Right lobe of liver (tissue), 4 donors: ENCODE measurements at regions not wholly inside any gene's neighbourhood (a gene's known extent, or its start where the extent isn't known, plus 50 kb on each side); places are given as distances from the start of the nearest gene placed in this dataset.

Experiments
- POLR2A ChIP-seq: fragments of 450-650 bp; IDR thresholded peaks from one replicate; pipeline ENCODE4 v1.6.1; 2017; ENCODE audit warnings: antibody characterized with exemption, mild to moderate bottlenecking
- TF ChIP-seq, protein P1 (sequence below), 4 donors: fragments of 200-600 bp in 3 of 4; fragments of 450-650 bp in 1 of 4; IDR thresholded peaks; one replicate each; pipeline versions ENCODE4 v1.5.1 to v1.8.0; 2016 to 2022; ENCODE audit warnings: antibody characterized with exemption in 4 of 4, mild to moderate bottlenecking in 2 of 4
- donor health status: DM: no; HTN: no; CAD: no.
- donor health status: DM: no; HTN: no; CAD: no.
- donor health status: DM: no; HTN: yes; CAD: no.

DNA sequence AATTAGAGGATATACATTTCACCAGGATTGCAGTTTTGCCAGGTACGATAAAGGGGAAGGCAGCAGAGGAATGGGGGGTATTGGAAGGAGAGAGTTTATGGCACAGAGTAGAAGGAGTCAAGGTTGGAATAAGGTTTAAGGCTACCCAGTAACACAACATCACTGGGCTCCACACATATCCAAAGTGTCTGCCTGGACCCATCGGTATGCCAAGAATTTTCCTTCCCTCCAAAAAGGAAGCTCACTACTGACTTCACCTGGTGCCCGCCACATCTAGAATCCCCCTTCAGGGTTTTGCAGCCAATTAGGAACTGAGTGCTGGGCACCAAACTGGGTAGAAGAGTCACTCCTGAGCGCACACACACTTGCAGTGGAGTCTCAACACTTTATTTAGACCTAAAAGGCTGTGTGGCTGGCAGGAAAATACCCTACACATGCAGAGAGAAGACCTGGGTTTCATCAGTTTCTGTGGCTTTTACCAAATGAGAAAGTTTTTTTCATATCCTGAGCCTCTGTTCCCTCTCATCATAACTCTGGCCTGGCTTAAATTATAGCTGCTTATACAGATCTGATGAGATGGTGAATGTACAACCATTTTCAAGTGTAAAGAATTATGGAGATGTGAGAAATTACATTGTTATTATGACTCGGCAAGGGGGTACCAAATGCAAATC is 190.8 kb upstream of the LPP start:
- TF ChIP-seq, protein P1, sequence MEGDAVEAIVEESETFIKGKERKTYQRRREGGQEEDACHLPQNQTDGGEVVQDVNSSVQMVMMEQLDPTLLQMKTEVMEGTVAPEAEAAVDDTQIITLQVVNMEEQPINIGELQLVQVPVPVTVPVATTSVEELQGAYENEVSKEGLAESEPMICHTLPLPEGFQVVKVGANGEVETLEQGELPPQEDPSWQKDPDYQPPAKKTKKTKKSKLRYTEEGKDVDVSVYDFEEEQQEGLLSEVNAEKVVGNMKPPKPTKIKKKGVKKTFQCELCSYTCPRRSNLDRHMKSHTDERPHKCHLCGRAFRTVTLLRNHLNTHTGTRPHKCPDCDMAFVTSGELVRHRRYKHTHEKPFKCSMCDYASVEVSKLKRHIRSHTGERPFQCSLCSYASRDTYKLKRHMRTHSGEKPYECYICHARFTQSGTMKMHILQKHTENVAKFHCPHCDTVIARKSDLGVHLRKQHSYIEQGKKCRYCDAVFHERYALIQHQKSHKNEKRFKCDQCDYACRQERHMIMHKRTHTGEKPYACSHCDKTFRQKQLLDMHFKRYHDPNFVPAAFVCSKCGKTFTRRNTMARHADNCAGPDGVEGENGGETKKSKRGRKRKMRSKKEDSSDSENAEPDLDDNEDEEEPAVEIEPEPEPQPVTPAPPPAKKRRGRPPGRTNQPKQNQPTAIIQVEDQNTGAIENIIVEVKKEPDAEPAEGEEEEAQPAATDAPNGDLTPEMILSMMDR (IDR thresholded peaks at IDR 0.05) = no peak
- no peak for TF ChIP-seq POLR2A
